ENCODE measurements at regions not wholly inside any gene's neighbourhood (a gene's known extent, or its start where the extent isn't known, plus 50 kb on each side); places are given as distances from the start of the nearest gene placed in this dataset.

DNA sequence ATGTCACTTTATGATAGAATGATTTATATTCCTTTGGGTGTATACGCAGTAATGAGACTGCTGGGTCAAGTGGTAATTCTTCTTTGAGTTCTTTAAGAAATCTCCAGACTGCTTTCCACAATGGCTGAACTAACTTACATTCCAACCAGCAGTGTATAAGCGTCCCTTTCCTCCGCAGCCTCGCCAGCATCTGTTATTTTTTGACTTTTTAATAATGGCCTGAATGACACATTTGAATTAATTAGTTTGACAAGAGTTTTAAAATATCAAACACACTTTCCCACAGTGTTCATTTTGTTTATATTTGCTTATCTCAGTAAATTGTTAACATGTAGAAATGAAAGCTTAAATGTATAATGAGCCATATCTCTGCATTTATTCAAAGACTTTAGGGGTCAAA, 116.8 kb downstream of the TES start:
- 95 to 96% methylated on average over 4 of the region's 4 CpGs for WGBS, 2 donors
- Histone ChIP-seq H3K4me3 (no peak overlapping the region), H3K27ac (no peak overlapping the region), H3K4me1 (peaks cover 8% of the 10 kb centered on the region), H3K36me3 (ENCODE audit: low read depth, missing control alignments) (no peaks in the 10 kb centered on the region), H3K27me3 (no peaks in the 10 kb centered on the region), H3K9me3 (no peaks in the 10 kb centered on the region)
- no peak for DNase-seq
- intact Hi-C loops (cut with DNase I; ENCODE audit: low total_unique reads), result no loop called here
- TF ChIP-seq, protein P1, sequence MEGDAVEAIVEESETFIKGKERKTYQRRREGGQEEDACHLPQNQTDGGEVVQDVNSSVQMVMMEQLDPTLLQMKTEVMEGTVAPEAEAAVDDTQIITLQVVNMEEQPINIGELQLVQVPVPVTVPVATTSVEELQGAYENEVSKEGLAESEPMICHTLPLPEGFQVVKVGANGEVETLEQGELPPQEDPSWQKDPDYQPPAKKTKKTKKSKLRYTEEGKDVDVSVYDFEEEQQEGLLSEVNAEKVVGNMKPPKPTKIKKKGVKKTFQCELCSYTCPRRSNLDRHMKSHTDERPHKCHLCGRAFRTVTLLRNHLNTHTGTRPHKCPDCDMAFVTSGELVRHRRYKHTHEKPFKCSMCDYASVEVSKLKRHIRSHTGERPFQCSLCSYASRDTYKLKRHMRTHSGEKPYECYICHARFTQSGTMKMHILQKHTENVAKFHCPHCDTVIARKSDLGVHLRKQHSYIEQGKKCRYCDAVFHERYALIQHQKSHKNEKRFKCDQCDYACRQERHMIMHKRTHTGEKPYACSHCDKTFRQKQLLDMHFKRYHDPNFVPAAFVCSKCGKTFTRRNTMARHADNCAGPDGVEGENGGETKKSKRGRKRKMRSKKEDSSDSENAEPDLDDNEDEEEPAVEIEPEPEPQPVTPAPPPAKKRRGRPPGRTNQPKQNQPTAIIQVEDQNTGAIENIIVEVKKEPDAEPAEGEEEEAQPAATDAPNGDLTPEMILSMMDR (IDR thresholded peaks at IDR 0.05), result no peak
- no peak for TF ChIP-seq POLR2A (IDR thresholded peaks at IDR 0.05)

DNA sequence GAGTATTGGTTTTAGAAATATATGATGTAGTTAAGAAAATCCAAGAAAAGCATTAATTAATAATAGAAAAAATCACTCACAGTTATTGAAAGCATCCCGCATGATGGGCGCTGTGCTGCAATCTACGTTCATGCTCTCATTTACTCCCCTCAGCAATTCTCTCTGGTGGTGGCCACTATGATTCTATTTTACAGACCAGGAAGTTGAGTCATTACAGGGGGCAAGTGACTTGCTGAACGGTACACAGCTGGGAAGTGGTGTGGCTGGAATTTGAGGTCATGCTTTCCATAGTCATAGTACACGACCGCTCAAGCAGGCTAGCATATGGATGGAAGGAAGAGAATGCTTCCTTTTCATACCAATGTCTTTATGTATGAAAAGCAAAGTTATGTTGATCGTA, 117.4 kb downstream of the TES start:
- Histone ChIP-seq H3K9me3 (no peaks in the 10 kb centered on the region), H3K4me1 (peaks cover 8% of the 10 kb centered on the region), H3K27ac (no peak overlapping the region), H3K27me3 (no peaks in the 10 kb centered on the region), H3K4me3 (no peak overlapping the region), H3K36me3 (ENCODE audit: low read depth, missing control alignments) (no peaks in the 10 kb centered on the region)
- intact Hi-C loops (cut with DNase I; ENCODE audit: low total_unique reads), result no loop called here
- no peak for TF ChIP-seq POLR2A (IDR thresholded peaks at IDR 0.05)
- TF ChIP-seq, protein P1 (IDR thresholded peaks at IDR 0.05), result no peak
- WGBS, 2 donors, result 89 to 90% methylated on average over 7 of the region's 7 CpGs
- DNase-seq, result no peak

DNA sequence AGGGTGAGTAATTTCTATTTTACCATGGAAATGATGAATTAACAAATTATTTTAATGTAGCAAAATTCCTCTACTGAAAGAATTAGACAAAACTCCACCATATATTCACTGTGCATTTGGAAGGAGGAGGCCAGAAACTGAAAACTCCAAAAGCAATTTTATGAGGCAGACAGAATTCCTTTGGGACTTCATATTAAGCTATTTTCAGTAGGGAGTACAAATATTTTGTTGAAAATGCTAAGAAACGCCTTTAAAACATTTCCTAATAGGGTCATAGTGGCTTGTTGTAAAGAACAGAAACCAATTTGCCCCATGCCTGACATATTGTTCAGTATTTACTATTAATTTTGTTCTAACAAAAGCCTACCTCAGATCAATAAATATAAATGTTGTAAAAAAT, 117.8 kb downstream of the TES start:
- H3K27ac ChIP-seq, result peak overlapping the region in 1 of 2 donors; percentile 20
- no peak overlapping the region for H3K4me3 ChIP-seq
- H3K27me3 ChIP-seq, result no peaks in the 10 kb centered on the region
- intact Hi-C loops (cut with DNase I; ENCODE audit: low total_unique reads), result no loop called here
- H3K4me1 ChIP-seq, result peaks cover 8% of the 10 kb centered on the region
- WGBS, 2 donors, result 50 to 68% methylated on average over 1 of the region's 1 CpG
- no peaks in the 10 kb centered on the region for H3K36me3 ChIP-seq (ENCODE audit: low read depth, missing control alignments)
- no peaks in the 10 kb centered on the region for H3K9me3 ChIP-seq
- TF ChIP-seq, protein P1 (IDR thresholded peaks at IDR 0.05), result no peak
- no peak for TF ChIP-seq POLR2A (IDR thresholded peaks at IDR 0.05)
- DNase-seq, result no peak

DNA sequence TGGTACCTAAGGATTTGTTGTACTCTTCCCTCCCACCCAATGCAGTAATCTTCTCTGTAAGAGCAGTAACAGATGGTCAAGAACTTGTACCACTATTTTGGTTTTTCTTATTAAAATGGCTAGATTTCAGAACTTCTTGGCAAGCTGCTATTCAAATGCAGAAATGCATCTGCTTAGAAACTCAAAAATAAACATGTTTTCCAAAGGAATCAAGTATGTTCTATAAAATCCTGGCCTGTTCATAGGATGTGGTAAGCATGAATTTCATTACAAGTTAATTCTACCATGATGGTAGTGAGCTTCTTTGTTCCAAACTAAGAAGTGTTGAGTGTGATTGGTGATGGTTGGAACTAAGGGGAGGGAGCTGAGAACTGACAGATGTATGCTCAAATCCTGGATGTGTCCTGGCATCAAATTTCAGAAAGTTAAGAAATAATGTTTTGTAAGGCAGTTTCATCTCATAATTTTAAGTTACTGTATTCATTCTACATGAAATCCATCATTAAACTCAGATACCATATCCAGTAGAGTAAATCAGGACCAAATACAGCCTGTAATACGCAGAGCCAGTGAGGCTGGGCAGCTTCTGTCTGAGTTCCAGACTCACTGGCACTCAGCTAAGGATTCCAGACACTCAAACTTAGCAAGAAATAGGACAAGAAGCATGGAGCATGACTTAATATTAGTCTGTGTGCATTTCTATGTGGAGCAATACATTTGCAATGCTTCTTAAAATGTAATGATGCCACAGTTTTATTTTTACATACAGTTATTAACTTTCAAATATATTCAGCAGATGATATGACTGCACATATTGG, 119.6 kb downstream of the TES start:
- H3K4me3 ChIP-seq, result no peak overlapping the region
- H3K27ac ChIP-seq, result peak overlapping the region in 1 of 2 donors; percentile 23
- TF ChIP-seq, protein P1 (IDR thresholded peaks at IDR 0.05), result no peak
- TF ChIP-seq POLR2A (IDR thresholded peaks at IDR 0.05), result no peak
- H3K36me3 ChIP-seq (ENCODE audit: low read depth, missing control alignments), result no peaks in the 10 kb centered on the region
- DNase-seq, result no peak
- intact Hi-C loops (cut with DNase I; ENCODE audit: low total_unique reads), result no loop called here
- H3K27me3 ChIP-seq, result no peaks in the 10 kb centered on the region
- no peaks in the 10 kb centered on the region for H3K9me3 ChIP-seq
- WGBS, 2 donors, result 64 to 89% methylated on average over 1 of the region's 1 CpG
- H3K4me1 ChIP-seq, result peaks cover 8% of the 10 kb centered on the region

DNA sequence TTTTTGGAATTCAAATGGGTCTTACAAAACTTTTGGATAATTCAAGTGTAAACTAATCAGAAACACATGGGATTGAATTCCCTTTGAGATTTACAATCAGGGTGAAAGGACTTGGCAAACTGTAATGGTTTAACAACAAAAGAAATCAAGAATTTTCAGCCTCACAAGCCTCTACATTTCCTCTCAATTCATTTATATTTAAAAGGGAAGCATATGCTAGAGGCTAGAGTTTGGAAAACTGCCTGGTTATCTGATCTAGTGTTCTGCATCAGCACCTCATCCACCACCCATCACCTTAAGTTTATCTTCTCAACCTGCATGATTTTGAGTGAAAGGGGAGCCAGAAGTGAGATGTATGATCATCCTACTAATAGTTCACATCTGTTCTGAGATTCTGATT, 120.7 kb downstream of the TES start:
- peaks cover 8% of the 10 kb centered on the region for H3K4me1 ChIP-seq
- TF ChIP-seq, protein P1 (IDR thresholded peaks at IDR 0.05), result no peak
- no peak for TF ChIP-seq POLR2A (IDR thresholded peaks at IDR 0.05)
- H3K9me3 ChIP-seq, result no peaks in the 10 kb centered on the region
- H3K36me3 ChIP-seq (ENCODE audit: low read depth, missing control alignments), result no peaks in the 10 kb centered on the region
- no peak for DNase-seq
- intact Hi-C loops (cut with DNase I; ENCODE audit: low total_unique reads), result no loop called here
- no peak overlapping the region for H3K4me3 ChIP-seq
- no peaks in the 10 kb centered on the region for H3K27me3 ChIP-seq
- peak overlapping the region in 1 of 2 donors; percentile 4 for H3K27ac ChIP-seq

Data from testis (tissue), 2 donors.